MM.1S (cell line): ENCODE measurements at regions not wholly inside any gene's neighbourhood (a gene's known extent, or its start where the extent isn't known, plus 50 kb on each side); places are given as distances from the start of the nearest gene placed in this dataset.

ENCODE experiments used
- DNase-seq: peaks from one replicate; pipeline ENCODE4 v3.0.0-alpha.2; 2015
- H2AFZ ChIP-seq: fragments of 300-600 bp; sonication (generic); 2 replicates; pipeline ENCODE4 v1.6.0; 2016; ENCODE audit warnings: antibody characterized with exemption, low read length
- H3F3A ChIP-seq: fragments of 300-600 bp; sonication (generic); 2 replicates; pipeline ENCODE4 v1.6.1; 2016; ENCODE audit warnings: mild to moderate bottlenecking, antibody characterized with exemption, low read length, moderate library complexity, mixed read lengths; ENCODE audit not compliant: insufficient read depth
- H3K27ac ChIP-seq: fragments of 300-600 bp; sonication (generic); 2 replicates; pipeline ENCODE4 v1.5.1; 2016; ENCODE audit warnings: mild to moderate bottlenecking, low read length
- H3K27me3 ChIP-seq: fragments of 300-600 bp; sonication (generic); replicated peaks from 2 replicates; pipeline ENCODE4 v1.6.0; 2016; ENCODE audit warnings: low read length; ENCODE audit not compliant: insufficient read depth
- H3K36me3 ChIP-seq: fragments of 300-600 bp; sonication (generic); replicated peaks from 2 replicates; pipeline ENCODE4 v1.6.1; 2016; ENCODE audit warnings: mild to moderate bottlenecking, low read length, mixed read lengths; ENCODE audit not compliant: insufficient read depth
- H3K4me1 ChIP-seq: fragments of 300-600 bp; sonication (generic); 2 replicates; pipeline ENCODE4 v1.6.1; 2016; ENCODE audit warnings: low read length, mixed read lengths
- H3K4me2 ChIP-seq: fragments of 300-600 bp; sonication (generic); 2 replicates; pipeline ENCODE4 v1.6.0; 2016; ENCODE audit warnings: low read depth, low read length
- H3K4me3 ChIP-seq: fragments of 300-600 bp; sonication (generic); 2 replicates; pipeline ENCODE4 v1.5.1; 2016; ENCODE audit warnings: low read length, mixed read lengths
- H3K79me2 ChIP-seq: fragments of 300-600 bp; sonication (generic); 2 replicates; pipeline ENCODE4 v1.6.1; 2016; ENCODE audit warnings: mixed run types, low read length, mixed read lengths
- H3K9ac ChIP-seq: fragments of 300-600 bp; sonication (generic); 2 replicates; pipeline ENCODE4 v1.6.1; 2016; ENCODE audit warnings: low read length, mixed read lengths
- H3K9me2 ChIP-seq: fragments of 300-600 bp; sonication (generic); replicated peaks from 2 replicates; pipeline ENCODE4 v1.6.1; 2016; ENCODE audit warnings: mild to moderate bottlenecking, low read length, mixed read lengths; ENCODE audit not compliant: insufficient read depth
- H3K9me3 ChIP-seq: fragments of 300-600 bp; sonication (generic); replicated peaks from 2 replicates; pipeline ENCODE4 v1.6.1; 2016; ENCODE audit warnings: mild to moderate bottlenecking, low read length, mixed read lengths; ENCODE audit not compliant: insufficient read depth
- H4K20me1 ChIP-seq: fragments of 300-600 bp; sonication (generic); 2 replicates; pipeline ENCODE4 v1.6.1; 2016; ENCODE audit warnings: mild to moderate bottlenecking, low read length, moderate library complexity, mixed read lengths; ENCODE audit not compliant: insufficient read depth
- CTCF ChIP-seq: fragments of 300-600 bp; sonication (generic); IDR thresholded peaks from 2 replicates; pipeline ENCODE4 v1.5.1; 2016; ENCODE audit warnings: antibody characterized with exemption, low read length, mixed read lengths
- EZH2 ChIP-seq: fragments of 300-600 bp; sonication (generic); optimal IDR thresholded peaks from 2 replicates; pipeline ENCODE3; 2017; ENCODE audit warnings: low read depth, mild to moderate bottlenecking, antibody characterized with exemption, low read length, mixed read lengths
- EZH2phosphoT487 ChIP-seq: fragments of 300-600 bp; sonication (generic); IDR thresholded peaks from 2 replicates; pipeline ENCODE4 v1.6.1; 2018; ENCODE audit warnings: antibody characterized with exemption, low read length

DNA sequence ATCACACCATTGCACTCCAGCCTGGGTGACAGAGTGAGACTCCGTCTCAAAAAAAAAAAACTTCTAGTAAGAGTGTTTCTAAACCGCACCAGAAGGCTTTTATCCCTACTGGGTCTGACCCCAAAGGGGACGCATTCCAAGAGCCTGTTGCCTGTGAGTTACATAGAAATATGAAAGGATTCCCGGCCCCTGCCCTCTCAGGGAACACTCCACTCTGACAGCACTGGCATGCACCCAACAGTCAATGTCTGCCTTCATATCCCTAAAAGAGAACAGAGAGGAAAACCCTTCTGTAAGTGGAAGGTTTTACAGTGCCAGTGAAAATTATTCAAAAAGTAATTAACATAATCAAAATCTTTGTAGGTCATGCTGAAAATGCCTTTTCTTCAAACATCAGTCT lies 117.1 kb upstream of the PTPRT start:
- Histone ChIP-seq H3K4me2 (no peak overlapping the region), H2AFZ (no peak overlapping the region), H3K4me1 (no peaks in the 10 kb centered on the region), H3K27ac (no peak overlapping the region), H3K9ac (no peak overlapping the region), H3K9me3 (no peaks in the 10 kb centered on the region), H3K9me2 (no peaks in the 10 kb centered on the region), H3K27me3 (no peaks in the 10 kb centered on the region), H3F3A (no peaks in the 10 kb centered on the region), H3K4me3 (no peak overlapping the region), H3K36me3 (no peaks in the 10 kb centered on the region), H4K20me1 (no peaks in the 10 kb centered on the region), H3K79me2 (no peaks in the 10 kb centered on the region)
- no peak for DNase-seq
- TF ChIP-seq EZH2 (no peak), EZH2phosphoT487 (no peak), CTCF (no peak)

DNA sequence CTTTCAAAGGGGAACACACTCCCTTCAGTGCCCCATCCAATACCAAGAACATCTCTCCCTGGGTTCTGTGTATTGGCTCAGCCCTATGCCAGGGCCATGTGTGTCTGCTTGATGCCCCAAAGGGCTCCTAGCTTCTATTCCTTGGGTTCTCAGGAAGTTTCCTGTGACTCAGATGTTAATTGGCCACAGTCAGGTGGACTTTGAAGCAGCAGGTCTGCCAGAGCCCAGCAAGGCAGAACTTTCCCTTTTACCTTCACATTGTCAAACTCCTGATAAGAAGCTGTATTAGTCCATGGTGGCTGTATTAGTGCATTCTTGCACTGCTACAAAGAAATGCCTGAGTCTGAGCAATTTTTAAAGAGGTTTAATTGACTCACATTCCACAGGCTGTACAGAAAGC lies 116.0 kb upstream of the PTPRT start:
- Histone ChIP-seq H3K9me2 (no peaks in the 10 kb centered on the region), H4K20me1 (no peaks in the 10 kb centered on the region), H2AFZ (no peak overlapping the region), H3K27me3 (no peaks in the 10 kb centered on the region), H3K27ac (no peak overlapping the region), H3K9ac (no peak overlapping the region), H3F3A (no peaks in the 10 kb centered on the region), H3K4me2 (no peak overlapping the region), H3K4me1 (no peaks in the 10 kb centered on the region), H3K9me3 (no peaks in the 10 kb centered on the region), H3K36me3 (no peaks in the 10 kb centered on the region), H3K4me3 (no peak overlapping the region), H3K79me2 (no peaks in the 10 kb centered on the region)
- TF ChIP-seq EZH2phosphoT487, result no peak
- TF ChIP-seq CTCF, result no peak
- TF ChIP-seq EZH2, result no peak
- no peak for DNase-seq

GRCh38 chr20:43304598-43304997 lies 114.9 kb upstream of the PTPRT start:
- no peaks in the 10 kb centered on the region for H3K9me3 ChIP-seq
- no peak overlapping the region for H2AFZ ChIP-seq
- no peaks in the 10 kb centered on the region for H3K79me2 ChIP-seq
- H3F3A ChIP-seq, result no peaks in the 10 kb centered on the region
- H3K9me2 ChIP-seq, result no peaks in the 10 kb centered on the region
- no peaks in the 10 kb centered on the region for H3K4me1 ChIP-seq
- H3K9ac ChIP-seq, result no peak overlapping the region
- TF ChIP-seq EZH2 (no peak), EZH2phosphoT487 (no peak), CTCF (no peak)
- H4K20me1 ChIP-seq, result no peaks in the 10 kb centered on the region
- H3K27me3 ChIP-seq, result no peaks in the 10 kb centered on the region
- no peak for DNase-seq
- no peak overlapping the region for H3K4me3 ChIP-seq
- H3K36me3 ChIP-seq, result no peaks in the 10 kb centered on the region
- H3K27ac ChIP-seq, result no peak overlapping the region
- H3K4me2 ChIP-seq, result no peak overlapping the region

DNA sequence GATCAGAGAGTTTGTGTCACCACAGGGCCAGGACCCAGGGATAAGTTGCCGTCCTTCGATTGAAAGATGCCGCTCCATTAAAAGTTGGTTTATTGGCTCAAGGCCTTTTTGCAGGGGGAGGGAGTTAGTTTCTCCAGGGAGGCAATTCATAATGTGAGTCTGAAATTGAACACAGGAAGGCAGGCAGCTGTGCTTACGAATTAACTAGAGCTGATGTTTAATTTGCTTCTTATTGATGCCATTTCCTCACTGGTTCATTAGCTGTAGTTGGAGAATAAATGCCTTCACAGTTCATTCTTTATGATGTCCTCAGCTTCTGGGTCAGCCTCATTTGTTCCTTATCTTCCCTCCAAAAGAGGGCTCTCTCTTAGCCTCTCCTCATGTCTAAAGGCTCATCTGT lies 113.2 kb upstream of the PTPRT start:
- H3K79me2 ChIP-seq, result no peaks in the 10 kb centered on the region

More for the DNA sequence above, 113.2 kb upstream of the PTPRT start:
- Histone ChIP-seq H3K27me3 (no peaks in the 10 kb centered on the region), H3K4me1 (no peaks in the 10 kb centered on the region), H3K9me2 (no peaks in the 10 kb centered on the region), H3K36me3 (no peaks in the 10 kb centered on the region), H4K20me1 (no peaks in the 10 kb centered on the region), H3K27ac (no peak overlapping the region), H3K4me2 (no peak overlapping the region), H2AFZ (no peak overlapping the region), H3K9ac (no peak overlapping the region), H3F3A (no peaks in the 10 kb centered on the region), H3K9me3 (no peaks in the 10 kb centered on the region), H3K4me3 (no peak overlapping the region)
- TF ChIP-seq CTCF (no peak), EZH2 (no peak), EZH2phosphoT487 (no peak)
- no peak for DNase-seq
